ENCODE measurements at regions not wholly inside any gene's neighbourhood (a gene's known extent, or its start where the extent isn't known, plus 50 kb on each side); places are given as distances from the start of the nearest gene placed in this dataset.

- TF ChIP-seq CTCF (conservative IDR thresholded peaks at IDR 0.05; ENCODE audit: low read depth, low read length) = no peak
- TF ChIP-seq EZH2 (IDR thresholded peaks at IDR 0.05; ENCODE audit: low read length, unreplicated experiment) = no peak
Measured at GRCh38 chr1:184912392-184912791, 61.9 kb downstream of the NIBAN1 start.
